ENCODE measurements at regions not wholly inside any gene's neighbourhood (a gene's known extent, or its start where the extent isn't known, plus 50 kb on each side); places are given as distances from the start of the nearest gene placed in this dataset.

DNA sequence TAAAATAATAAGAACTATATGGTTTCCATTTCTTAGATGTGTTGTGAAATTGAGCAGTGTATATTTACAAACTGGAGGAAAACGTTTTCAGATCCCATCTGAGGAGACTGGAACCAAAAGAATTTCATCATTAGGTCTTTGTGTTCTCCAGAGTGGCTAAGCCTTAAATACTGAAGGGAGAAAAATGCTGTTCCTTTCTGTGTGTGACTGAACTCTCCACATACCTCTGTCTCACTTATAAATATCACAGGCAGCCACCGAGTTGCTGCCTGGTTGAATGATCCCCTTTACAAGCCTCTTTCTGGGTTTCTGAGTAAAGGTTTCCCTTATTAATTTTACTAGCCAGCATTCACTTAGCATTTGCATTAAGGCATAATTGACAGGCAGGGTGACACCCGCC lies 913.9 kb upstream of the NR2F2 start:
- Histone ChIP-seq H3K36me3 (no peaks in the 10 kb centered on the region), H3K27ac (peak overlapping the region; percentile 25), H3K27me3 (no peaks in the 10 kb centered on the region), H3K4me1 (peaks cover 3% of the 10 kb centered on the region), H3K4me3 (no peak overlapping the region), H3K9me3 (no peaks in the 10 kb centered on the region)
- intact Hi-C loops (cut with DNase I), result no loop called here
- DNase-seq (no peak), ATAC-seq (no peak)
- TF ChIP-seq, protein P1, sequence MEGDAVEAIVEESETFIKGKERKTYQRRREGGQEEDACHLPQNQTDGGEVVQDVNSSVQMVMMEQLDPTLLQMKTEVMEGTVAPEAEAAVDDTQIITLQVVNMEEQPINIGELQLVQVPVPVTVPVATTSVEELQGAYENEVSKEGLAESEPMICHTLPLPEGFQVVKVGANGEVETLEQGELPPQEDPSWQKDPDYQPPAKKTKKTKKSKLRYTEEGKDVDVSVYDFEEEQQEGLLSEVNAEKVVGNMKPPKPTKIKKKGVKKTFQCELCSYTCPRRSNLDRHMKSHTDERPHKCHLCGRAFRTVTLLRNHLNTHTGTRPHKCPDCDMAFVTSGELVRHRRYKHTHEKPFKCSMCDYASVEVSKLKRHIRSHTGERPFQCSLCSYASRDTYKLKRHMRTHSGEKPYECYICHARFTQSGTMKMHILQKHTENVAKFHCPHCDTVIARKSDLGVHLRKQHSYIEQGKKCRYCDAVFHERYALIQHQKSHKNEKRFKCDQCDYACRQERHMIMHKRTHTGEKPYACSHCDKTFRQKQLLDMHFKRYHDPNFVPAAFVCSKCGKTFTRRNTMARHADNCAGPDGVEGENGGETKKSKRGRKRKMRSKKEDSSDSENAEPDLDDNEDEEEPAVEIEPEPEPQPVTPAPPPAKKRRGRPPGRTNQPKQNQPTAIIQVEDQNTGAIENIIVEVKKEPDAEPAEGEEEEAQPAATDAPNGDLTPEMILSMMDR (IDR thresholded peaks at IDR 0.05), result no peak

DNA sequence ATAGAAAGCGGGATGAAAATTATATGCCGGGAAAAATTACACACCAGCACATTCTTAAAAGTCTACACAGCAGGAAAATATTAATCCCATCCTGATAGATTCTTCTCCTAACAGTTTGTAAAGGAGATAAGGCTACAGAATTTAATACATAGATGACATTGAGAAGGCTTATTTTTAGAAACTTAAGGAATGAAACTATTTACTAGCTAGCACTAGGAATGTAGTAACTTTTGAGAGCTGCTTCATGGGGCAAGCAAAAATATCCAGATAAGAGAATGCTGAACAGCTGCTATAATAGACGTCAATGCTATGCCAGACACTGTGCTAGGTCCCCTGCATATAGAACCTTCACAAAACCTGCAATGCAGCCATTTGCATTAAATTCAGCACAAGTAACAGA lies 912.7 kb upstream of the NR2F2 start:
- no peak overlapping the region for H3K4me3 ChIP-seq
- no peak for DNase-seq
- ATAC-seq, result no peak
- no peaks in the 10 kb centered on the region for H3K27me3 ChIP-seq
- no peaks in the 10 kb centered on the region for H3K9me3 ChIP-seq
- H3K4me1 ChIP-seq, result peaks cover 3% of the 10 kb centered on the region
- intact Hi-C loops (cut with DNase I), result no loop called here
- no peak overlapping the region for H3K27ac ChIP-seq
- TF ChIP-seq, protein P1 (IDR thresholded peaks at IDR 0.05), result no peak
- no peaks in the 10 kb centered on the region for H3K36me3 ChIP-seq

DNA sequence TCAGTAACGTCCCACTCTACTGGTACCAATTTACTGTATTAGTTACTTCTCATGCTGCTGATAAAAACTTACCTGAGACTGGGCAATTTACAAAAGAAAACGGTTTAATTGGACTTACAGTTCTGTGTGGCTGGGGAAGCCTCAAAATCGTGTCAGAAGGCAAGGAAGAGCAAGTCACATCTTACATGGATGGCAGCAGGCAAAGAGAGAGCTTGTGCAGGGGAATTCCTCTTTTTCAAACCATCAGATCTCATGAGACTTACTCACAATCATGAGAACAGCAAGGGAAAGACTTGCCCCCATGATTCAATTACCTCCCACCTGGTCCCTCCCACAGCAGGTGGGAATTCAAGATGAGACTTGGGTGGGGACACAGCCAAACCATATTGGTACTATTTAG lies 908.2 kb upstream of the NR2F2 start:
- DNase-seq (no peak), ATAC-seq (no peak)
- H3K36me3 ChIP-seq, result no peaks in the 10 kb centered on the region
- TF ChIP-seq, protein P1 (IDR thresholded peaks at IDR 0.05), result no peak
- intact Hi-C loops (cut with DNase I), result no loop called here
- H3K27me3 ChIP-seq, result no peaks in the 10 kb centered on the region
- no peak overlapping the region for H3K4me3 ChIP-seq
- no peaks in the 10 kb centered on the region for H3K9me3 ChIP-seq
- H3K27ac ChIP-seq, result no peak overlapping the region
- H3K4me1 ChIP-seq, result no peaks in the 10 kb centered on the region

DNA sequence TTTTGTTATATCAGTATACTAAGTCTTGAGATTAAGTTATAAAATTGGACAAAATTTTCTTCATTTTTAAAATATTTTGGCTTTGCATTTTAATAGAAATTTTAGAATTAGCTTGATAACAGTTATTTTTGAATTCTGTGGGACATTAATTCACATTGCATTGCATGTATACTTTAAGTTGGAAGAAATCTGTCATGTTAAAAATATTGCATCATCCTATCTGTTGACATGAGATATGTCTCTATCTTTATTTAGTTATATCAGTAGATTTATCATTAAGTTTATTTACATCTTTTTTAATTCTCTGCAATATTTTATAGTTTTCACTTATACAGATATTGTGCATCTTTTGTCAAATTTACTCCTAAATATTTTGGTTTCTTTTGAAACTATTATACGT lies 904.6 kb upstream of the NR2F2 start:
- intact Hi-C loops (cut with DNase I), result no loop called here
- no peaks in the 10 kb centered on the region for H3K4me1 ChIP-seq
- no peaks in the 10 kb centered on the region for H3K27me3 ChIP-seq
- DNase-seq (no peak), ATAC-seq (no peak)
- no peak overlapping the region for H3K4me3 ChIP-seq
- no peaks in the 10 kb centered on the region for H3K36me3 ChIP-seq
- no peaks in the 10 kb centered on the region for H3K9me3 ChIP-seq
- TF ChIP-seq, protein P1 (IDR thresholded peaks at IDR 0.05), result no peak
- no peak overlapping the region for H3K27ac ChIP-seq

DNA sequence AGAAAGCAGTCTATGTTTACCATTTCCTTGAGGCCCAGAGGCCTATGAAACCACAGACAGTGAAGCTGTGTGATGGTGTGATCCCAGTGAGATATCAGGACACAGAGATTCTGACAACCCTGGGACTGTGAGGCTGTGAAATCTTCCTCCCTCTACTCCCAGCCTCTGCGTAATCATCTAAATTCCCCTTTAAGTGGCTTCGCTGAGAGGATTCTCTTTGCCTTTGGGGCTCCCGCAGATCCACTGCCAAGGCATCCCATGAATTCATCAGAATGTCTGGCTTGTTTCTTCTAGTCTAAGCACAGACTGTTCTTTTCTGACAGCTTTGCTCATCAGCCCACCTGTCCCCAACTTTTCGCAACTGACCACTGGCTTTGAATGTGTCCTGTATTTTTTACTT lies 901.2 kb upstream of the NR2F2 start:
- ATAC-seq (no peak), DNase-seq (no peak)
- H3K4me1 ChIP-seq, result no peaks in the 10 kb centered on the region
- H3K9me3 ChIP-seq, result no peaks in the 10 kb centered on the region
- TF ChIP-seq, protein P1 (IDR thresholded peaks at IDR 0.05), result no peak
- H3K36me3 ChIP-seq, result no peaks in the 10 kb centered on the region
- intact Hi-C loops (cut with DNase I), result no loop called here
- no peak overlapping the region for H3K4me3 ChIP-seq
- no peak overlapping the region for H3K27ac ChIP-seq
- no peaks in the 10 kb centered on the region for H3K27me3 ChIP-seq

DNA sequence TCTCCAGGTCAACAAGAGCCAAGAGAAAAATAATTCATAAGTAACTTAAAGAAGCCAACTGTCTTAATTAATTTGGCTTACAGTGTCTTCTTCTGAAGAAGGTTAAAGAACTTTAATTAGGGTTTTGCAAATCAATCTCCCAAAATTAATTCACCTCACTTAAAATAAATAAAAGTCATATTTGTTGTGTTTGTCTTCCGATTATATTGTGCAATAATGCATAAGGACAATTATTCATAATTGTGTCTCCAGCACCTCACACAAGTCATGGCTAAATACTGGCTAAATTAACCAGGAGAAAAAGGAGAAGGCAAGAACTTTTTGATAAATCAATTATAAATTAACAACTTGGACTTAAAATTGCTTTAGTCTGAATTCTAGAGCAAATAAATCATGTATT lies 899.0 kb upstream of the NR2F2 start:
- intact Hi-C loops (cut with DNase I), result no loop called here
- Histone ChIP-seq H3K4me3 (no peak overlapping the region), H3K27ac (no peak overlapping the region), H3K36me3 (no peaks in the 10 kb centered on the region), H3K27me3 (no peaks in the 10 kb centered on the region), H3K4me1 (no peaks in the 10 kb centered on the region), H3K9me3 (no peaks in the 10 kb centered on the region)
- no peak for ATAC-seq
- no peak for DNase-seq
- TF ChIP-seq, protein P1 (IDR thresholded peaks at IDR 0.05), result no peak
